Upper lobe of left lung (tissue), 4 donors: ENCODE measurements at regions not wholly inside any gene's neighbourhood (a gene's known extent, or its start where the extent isn't known, plus 50 kb on each side); places are given as distances from the start of the nearest gene placed in this dataset.

ENCODE experiments used
- CTCF ChIP-seq, 6 experiments: fragments of 450-650 bp in 4 of 6; fragments of 200-600 bp in 2 of 6; sonication (generic) in 2 of 6; IDR thresholded peaks; one replicate each; pipeline ENCODE4 v1.5.1; 2016 to 2019; ENCODE audit warnings: antibody characterized with exemption in 6 of 6
- POLR2A ChIP-seq, 4 donors: fragments of 450-650 bp; IDR thresholded peaks; one replicate each; pipeline ENCODE4 v1.5.1; 2016 to 2017; ENCODE audit warnings: antibody characterized with exemption in 4 of 4, mild to moderate bottlenecking in 2 of 4

- TF ChIP-seq CTCF (IDR thresholded peaks at IDR 0.05) (no peak), POLR2A (IDR thresholded peaks at IDR 0.05) (no peak)
These were observed 559.3 kb upstream of the USP24 start for GRCh38 chr1:55774446-55774845.
